AG09309 (cell line): ENCODE measurements at regions not wholly inside any gene's neighbourhood (a gene's known extent, or its start where the extent isn't known, plus 50 kb on each side); places are given as distances from the start of the nearest gene placed in this dataset.

ENCODE experiments used
- DNase-seq: peaks from one replicate; pipeline ENCODE4 v3.0.0-alpha.2; 2010; ENCODE audit warnings: low read depth
- H3K4me3 ChIP-seq: 2 replicates; pipeline ENCODE4 v1.5.1; 2011; ENCODE audit warnings: mild to moderate bottlenecking, low read depth, low read length, moderate library complexity; ENCODE audit not compliant: control insufficient read depth
- CTCF ChIP-seq: IDR thresholded peaks from 2 replicates; pipeline ENCODE4 v1.5.1; 2011; ENCODE audit warnings: mild to moderate bottlenecking, low read depth, low read length, inconsistent platforms; ENCODE audit not compliant: insufficient read depth, control insufficient read depth; ENCODE audit errors: missing control alignments

- H3K4me3 ChIP-seq: no peak overlapping the region
- DNase-seq: no peak
- TF ChIP-seq CTCF: no peak
Measured at GRCh38 chr10:90975096-90975495, 54.2 kb upstream of the ANKRD1 start.

- TF ChIP-seq CTCF: no peak
- DNase-seq: no peak
- H3K4me3 ChIP-seq: no peak overlapping the region
Measured at GRCh38 chr10:90977162-90977854, 56.4 kb upstream of the ANKRD1 start.

- DNase-seq: no peak
- H3K4me3 ChIP-seq: no peak overlapping the region
- no peak for TF ChIP-seq CTCF
Measured at GRCh38 chr10:90977855-90978486, 57.1 kb upstream of the ANKRD1 start.

- no peak for TF ChIP-seq CTCF
- no peak overlapping the region for H3K4me3 ChIP-seq
- no peak for DNase-seq
Measured at GRCh38 chr10:90982406-90983008, 61.6 kb upstream of the ANKRD1 start.

- DNase-seq: no peak
- TF ChIP-seq CTCF: no peak
- H3K4me3 ChIP-seq: no peak overlapping the region
Measured at GRCh38 chr10:90983914-90984549, 63.1 kb upstream of the ANKRD1 start.

- TF ChIP-seq CTCF: no peak
- DNase-seq: no peak
- H3K4me3 ChIP-seq: no peak overlapping the region
Measured at GRCh38 chr10:90984898-90985297, 64.0 kb upstream of the ANKRD1 start.
